ENCODE measurements at regions not wholly inside any gene's neighbourhood (a gene's known extent, or its start where the extent isn't known, plus 50 kb on each side); places are given as distances from the start of the nearest gene placed in this dataset.

DNA sequence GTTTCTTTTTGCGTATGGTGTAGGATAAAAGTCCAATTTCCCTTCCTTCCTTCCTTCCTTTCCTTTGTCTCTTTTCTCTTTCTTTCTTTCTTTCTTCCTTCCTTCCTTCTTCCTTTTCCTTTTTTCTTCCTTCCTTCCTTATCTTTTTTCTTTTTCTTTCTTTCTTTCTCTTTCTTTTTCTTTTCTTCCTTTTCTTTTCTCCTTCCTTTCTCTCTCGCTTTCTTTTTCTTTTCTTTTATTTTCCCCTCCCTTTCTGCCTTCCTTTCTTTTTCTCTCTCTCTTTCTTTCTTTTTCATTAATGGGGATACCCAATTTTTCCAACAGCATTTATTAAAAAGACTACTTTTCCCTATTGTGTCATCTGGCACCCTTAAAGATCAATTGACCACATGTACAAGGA lies 1359.7 kb downstream of the FAM181B start:
- TF ChIP-seq TAF1 (IDR thresholded peaks at IDR 0.05; ENCODE audit: low read depth) (no peak), TEAD4 (IDR thresholded peaks at IDR 0.05) (no peak), EGR1 (IDR thresholded peaks at IDR 0.05) (no peak), TCF12 (IDR thresholded peaks at IDR 0.05; ENCODE audit: low read depth) (no peak), FOXM1 (IDR thresholded peaks at IDR 0.05; ENCODE audit: borderline replicate concordance, low read depth) (no peak)

DNA sequence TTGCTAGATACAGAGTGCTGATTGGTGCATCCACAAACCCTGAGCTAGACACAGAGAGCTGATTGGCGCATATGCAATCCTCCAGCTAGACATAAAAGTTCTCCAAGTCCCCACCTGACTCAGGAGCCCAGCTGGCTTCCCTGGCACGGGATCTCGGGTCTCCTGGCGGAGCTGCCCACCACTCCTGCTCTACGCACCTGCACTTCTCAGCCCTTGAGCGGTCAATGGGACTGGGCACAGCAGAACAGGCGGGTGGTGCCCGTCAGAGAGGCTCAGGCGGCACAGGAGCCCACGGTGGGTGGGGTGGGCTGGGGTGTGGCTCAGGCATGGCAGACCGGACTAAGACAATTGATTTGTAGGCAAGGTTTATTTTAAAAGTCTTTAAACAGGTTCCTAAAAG lies 1365.5 kb downstream of the FAM181B start:
- TF ChIP-seq, protein P1, sequence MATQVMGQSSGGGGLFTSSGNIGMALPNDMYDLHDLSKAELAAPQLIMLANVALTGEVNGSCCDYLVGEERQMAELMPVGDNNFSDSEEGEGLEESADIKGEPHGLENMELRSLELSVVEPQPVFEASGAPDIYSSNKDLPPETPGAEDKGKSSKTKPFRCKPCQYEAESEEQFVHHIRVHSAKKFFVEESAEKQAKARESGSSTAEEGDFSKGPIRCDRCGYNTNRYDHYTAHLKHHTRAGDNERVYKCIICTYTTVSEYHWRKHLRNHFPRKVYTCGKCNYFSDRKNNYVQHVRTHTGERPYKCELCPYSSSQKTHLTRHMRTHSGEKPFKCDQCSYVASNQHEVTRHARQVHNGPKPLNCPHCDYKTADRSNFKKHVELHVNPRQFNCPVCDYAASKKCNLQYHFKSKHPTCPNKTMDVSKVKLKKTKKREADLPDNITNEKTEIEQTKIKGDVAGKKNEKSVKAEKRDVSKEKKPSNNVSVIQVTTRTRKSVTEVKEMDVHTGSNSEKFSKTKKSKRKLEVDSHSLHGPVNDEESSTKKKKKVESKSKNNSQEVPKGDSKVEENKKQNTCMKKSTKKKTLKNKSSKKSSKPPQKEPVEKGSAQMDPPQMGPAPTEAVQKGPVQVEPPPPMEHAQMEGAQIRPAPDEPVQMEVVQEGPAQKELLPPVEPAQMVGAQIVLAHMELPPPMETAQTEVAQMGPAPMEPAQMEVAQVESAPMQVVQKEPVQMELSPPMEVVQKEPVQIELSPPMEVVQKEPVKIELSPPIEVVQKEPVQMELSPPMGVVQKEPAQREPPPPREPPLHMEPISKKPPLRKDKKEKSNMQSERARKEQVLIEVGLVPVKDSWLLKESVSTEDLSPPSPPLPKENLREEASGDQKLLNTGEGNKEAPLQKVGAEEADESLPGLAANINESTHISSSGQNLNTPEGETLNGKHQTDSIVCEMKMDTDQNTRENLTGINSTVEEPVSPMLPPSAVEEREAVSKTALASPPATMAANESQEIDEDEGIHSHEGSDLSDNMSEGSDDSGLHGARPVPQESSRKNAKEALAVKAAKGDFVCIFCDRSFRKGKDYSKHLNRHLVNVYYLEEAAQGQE (IDR thresholded peaks at IDR 0.05; ENCODE audit: low read depth): no peak
- no peak for TF ChIP-seq NFIC (IDR thresholded peaks at IDR 0.05)
- TF ChIP-seq FOXM1 (IDR thresholded peaks at IDR 0.05; ENCODE audit: borderline replicate concordance, low read depth): no peak
- TF ChIP-seq TAF1 (IDR thresholded peaks at IDR 0.05; ENCODE audit: low read depth): no peak
- TF ChIP-seq TCF12 (IDR thresholded peaks at IDR 0.05; ENCODE audit: low read depth): no peak
- TF ChIP-seq TEAD4 (IDR thresholded peaks at IDR 0.05): no peak
- no peak for TF ChIP-seq ZBTB7A (IDR thresholded peaks at IDR 0.05; ENCODE audit: low read depth)
- no peak for TF ChIP-seq EP300 (IDR thresholded peaks at IDR 0.05; ENCODE audit: borderline replicate concordance)
- no peak for TF ChIP-seq YY1 (IDR thresholded peaks at IDR 0.05; ENCODE audit: low read depth)
- no peak for TF ChIP-seq CREB1 (IDR thresholded peaks at IDR 0.05; ENCODE audit: low read depth)
- TF ChIP-seq CEBPB (IDR thresholded peaks at IDR 0.05): no peak
- no peak for TF ChIP-seq RAD21 (IDR thresholded peaks at IDR 0.05; ENCODE audit: low read depth)
- TF ChIP-seq, protein P2, sequence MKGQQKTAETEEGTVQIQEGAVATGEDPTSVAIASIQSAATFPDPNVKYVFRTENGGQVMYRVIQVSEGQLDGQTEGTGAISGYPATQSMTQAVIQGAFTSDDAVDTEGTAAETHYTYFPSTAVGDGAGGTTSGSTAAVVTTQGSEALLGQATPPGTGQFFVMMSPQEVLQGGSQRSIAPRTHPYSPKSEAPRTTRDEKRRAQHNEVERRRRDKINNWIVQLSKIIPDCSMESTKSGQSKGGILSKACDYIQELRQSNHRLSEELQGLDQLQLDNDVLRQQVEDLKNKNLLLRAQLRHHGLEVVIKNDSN (IDR thresholded peaks at IDR 0.05): no peak
- TF ChIP-seq, protein P3, sequence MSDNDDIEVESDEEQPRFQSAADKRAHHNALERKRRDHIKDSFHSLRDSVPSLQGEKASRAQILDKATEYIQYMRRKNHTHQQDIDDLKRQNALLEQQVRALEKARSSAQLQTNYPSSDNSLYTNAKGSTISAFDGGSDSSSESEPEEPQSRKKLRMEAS (IDR thresholded peaks at IDR 0.05): no peak
- no peak for TF ChIP-seq EGR1 (IDR thresholded peaks at IDR 0.05)

DNA sequence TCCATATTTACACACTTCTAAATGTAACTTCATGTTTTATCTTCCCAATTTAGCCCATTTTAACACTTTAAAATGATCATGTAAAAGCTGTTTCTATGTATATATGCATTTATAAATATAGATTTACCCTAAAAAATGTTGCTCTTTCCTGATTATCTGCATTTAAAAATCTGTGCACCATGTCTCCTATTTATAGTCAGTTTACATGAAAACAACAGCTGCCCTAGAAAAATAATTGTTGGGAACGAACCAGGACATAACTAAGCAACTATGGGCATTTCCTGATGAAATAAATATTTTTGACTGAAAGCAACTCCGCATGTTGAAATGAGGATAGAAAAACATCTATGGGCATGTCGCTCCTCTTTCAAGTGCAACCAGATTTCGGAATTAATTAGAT lies 1368.2 kb downstream of the FAM181B start:
- no peak for TF ChIP-seq TEAD4 (IDR thresholded peaks at IDR 0.05)
- TF ChIP-seq, protein P2 (IDR thresholded peaks at IDR 0.05): no peak
- no peak for TF ChIP-seq CEBPB (IDR thresholded peaks at IDR 0.05)
- TF ChIP-seq EP300 (IDR thresholded peaks at IDR 0.05; ENCODE audit: borderline replicate concordance): no peak
- TF ChIP-seq EGR1 (IDR thresholded peaks at IDR 0.05): no peak

DNA sequence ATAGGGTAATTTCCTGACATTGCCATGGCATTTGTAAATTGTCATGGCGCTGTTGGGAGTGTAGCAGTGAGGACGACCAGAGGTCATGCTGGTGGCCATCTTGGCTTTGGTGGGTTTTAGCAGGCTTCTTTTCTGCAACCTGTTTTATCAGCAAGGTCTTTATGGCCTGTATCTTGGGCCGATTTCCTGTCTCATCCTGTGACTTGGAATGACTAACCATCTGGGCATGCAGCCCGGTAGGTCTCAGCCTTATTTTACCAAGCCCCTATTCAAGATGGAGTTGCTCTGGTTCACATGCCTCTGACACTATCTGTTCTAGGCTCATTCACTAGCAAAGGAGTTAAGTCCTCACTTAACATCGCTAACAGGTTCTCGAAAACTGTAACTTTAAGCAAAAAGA lies 1374.2 kb downstream of the FAM181B start:
- TF ChIP-seq TAF1 (IDR thresholded peaks at IDR 0.05; ENCODE audit: low read depth) (no peak), CEBPB (IDR thresholded peaks at IDR 0.05) (no peak), NFIC (IDR thresholded peaks at IDR 0.05) (no peak), EGR1 (IDR thresholded peaks at IDR 0.05) (no peak), YY1 (IDR thresholded peaks at IDR 0.05; ENCODE audit: low read depth) (no peak), CREB1 (IDR thresholded peaks at IDR 0.05; ENCODE audit: low read depth) (no peak), TEAD4 (IDR thresholded peaks at IDR 0.05) (no peak)
- TF ChIP-seq, protein P1 (IDR thresholded peaks at IDR 0.05; ENCODE audit: low read depth): no peak
- TF ChIP-seq, protein P2 (IDR thresholded peaks at IDR 0.05): no peak

DNA sequence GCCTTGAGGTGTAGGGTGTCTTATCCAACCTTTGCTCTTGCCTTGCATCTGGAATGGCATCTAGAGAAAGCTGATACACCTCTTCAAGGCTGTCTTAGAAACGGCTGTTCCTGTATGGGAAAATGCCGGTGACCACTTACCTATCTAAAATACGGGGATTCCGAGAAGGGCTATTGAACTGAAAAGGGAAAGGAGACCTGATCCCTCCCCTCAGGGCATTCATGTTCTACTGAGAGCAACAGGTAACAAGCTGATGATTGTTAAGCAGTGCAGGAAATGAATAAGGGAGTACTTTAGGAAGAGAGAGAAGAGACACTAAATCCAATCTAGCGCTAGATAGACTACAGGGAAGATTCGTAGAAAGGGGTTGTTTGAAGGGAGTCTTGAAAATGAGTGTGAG lies 1388.1 kb downstream of the FAM181B start:
- TF ChIP-seq, protein P3 (IDR thresholded peaks at IDR 0.05): no peak
- TF ChIP-seq CEBPB (IDR thresholded peaks at IDR 0.05) (no peak), TEAD4 (IDR thresholded peaks at IDR 0.05) (no peak), TAF1 (IDR thresholded peaks at IDR 0.05; ENCODE audit: low read depth) (no peak), EGR1 (IDR thresholded peaks at IDR 0.05) (no peak)

DNA sequence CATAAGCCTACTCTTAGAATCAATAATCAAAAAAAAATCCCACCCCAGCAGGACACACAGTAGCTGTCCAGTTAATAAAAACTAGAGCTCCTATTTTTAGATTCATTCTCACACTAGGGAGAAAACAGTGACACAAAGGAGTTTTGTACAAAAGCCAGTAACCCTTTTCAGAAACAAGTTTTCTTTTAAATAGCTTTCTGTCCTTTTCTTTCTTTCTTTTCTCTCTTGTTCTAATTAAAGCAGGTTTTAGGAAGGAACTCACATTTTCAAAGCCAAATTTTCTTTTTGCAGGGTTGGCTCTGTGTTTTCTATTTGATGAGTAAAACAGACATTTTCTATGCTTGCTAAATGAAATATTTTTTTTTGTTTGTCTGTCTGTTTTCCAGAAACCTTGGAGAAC lies 1390.7 kb downstream of the FAM181B start:
- TF ChIP-seq EGR1 (IDR thresholded peaks at IDR 0.05): no peak
- TF ChIP-seq, protein P1 (IDR thresholded peaks at IDR 0.05; ENCODE audit: low read depth): no peak
- TF ChIP-seq, protein P2 (IDR thresholded peaks at IDR 0.05): no peak
- no peak for TF ChIP-seq RAD21 (IDR thresholded peaks at IDR 0.05; ENCODE audit: low read depth)
- TF ChIP-seq CEBPB (IDR thresholded peaks at IDR 0.05): no peak
- TF ChIP-seq NFIC (IDR thresholded peaks at IDR 0.05): no peak
- TF ChIP-seq TEAD4 (IDR thresholded peaks at IDR 0.05): no peak
- no peak for TF ChIP-seq CREB1 (IDR thresholded peaks at IDR 0.05; ENCODE audit: low read depth)
- TF ChIP-seq TCF12 (IDR thresholded peaks at IDR 0.05; ENCODE audit: low read depth): no peak
- TF ChIP-seq ZBTB7A (IDR thresholded peaks at IDR 0.05; ENCODE audit: low read depth): no peak
- TF ChIP-seq TAF1 (IDR thresholded peaks at IDR 0.05; ENCODE audit: low read depth): no peak
- no peak for TF ChIP-seq FOXM1 (IDR thresholded peaks at IDR 0.05; ENCODE audit: borderline replicate concordance, low read depth)
- TF ChIP-seq EP300 (IDR thresholded peaks at IDR 0.05; ENCODE audit: borderline replicate concordance): no peak
- TF ChIP-seq, protein P3 (IDR thresholded peaks at IDR 0.05): no peak
- TF ChIP-seq YY1 (IDR thresholded peaks at IDR 0.05; ENCODE audit: low read depth): no peak

Measured in Ishikawa (cell line).